Dermis blood vessel endothelial cell (primary cell): ENCODE measurements at regions not wholly inside any gene's neighbourhood (a gene's known extent, or its start where the extent isn't known, plus 50 kb on each side); places are given as distances from the start of the nearest gene placed in this dataset.
"Not testable (repeated sequence)": the region's sequence is repeated elsewhere in the genome, so short reads cannot be mapped to it uniquely, and the experiment has no call there.

Experiments used
- DNase-seq: peaks from one replicate; pipeline ENCODE4 v3.0.0; 2010

DNA sequence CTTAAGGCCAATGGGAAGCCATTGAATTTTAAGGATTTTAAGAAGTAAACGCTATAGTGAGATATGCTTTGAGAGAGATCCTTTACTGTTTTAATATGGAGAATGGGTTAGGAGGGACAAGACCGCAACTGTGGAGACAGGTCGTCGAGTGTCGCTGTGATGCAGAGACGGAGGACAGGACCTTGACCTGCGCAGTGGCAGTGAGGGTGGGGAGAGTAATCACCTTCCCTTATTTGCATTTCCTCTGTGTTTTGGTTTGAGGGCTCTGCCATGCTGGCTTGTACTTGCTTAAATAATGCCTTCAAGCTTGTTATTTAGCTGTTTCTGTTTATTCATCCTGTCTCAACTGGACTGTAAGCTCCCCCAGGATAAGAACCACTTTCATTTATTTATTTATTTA lies 345.0 kb downstream of the FBXW7 start:
- no peak for DNase-seq

DNA sequence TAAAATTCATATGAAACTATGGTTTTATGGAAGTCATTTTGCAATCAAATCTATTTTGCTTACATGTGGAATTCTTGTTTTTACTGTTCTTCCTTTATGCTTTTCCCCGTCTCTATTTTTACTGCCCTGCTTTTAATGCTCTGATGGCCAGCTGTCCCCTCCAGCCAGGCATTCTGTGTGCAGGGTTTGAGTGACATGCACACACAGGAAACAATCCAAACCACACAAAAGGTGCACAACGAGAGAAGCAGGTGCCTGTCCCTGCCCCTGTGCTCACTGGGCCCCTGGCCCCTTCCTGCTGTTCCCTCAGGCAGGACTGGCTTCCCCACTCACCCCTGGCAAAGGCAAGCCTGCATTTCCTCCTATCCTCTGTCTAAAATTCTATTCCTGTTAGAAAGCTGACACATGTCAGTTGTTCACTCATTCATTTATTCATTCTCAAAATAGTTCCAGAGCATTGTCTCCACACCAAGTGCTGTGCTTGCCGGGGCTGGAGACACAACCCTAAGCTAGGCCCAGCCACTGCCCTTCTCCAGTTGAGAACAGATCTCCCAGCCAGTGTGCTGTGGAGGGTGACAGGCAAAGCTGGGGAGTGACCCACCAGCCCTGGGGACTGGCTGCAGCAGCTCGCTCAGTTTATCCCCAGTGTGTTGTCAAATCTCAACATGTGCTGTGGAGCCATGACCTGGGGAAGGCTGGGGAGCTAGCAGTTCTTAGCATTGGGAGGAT lies 346.3 kb downstream of the FBXW7 start:
- DNase-seq: no peak

DNA sequence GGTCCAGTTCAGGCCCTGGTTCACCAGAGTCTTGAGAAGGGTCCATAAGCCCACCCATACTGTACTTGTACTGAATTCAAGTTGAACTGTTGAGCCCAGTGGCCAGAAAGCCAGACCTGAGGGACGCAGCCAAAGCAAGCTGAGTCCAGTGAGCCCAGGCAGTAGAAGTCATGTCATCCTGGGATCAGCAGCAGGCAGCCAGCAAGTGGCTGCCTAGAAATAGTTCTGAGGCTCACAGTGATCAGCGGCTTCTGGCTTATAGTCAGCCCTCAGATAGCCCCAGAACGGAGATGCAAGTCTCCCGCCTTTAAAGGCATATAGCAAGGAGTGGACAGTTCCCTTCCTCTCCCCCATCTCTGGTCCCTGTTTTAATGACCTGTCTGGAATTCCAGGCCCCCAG lies 347.1 kb downstream of the FBXW7 start:
- no peak for DNase-seq

DNA sequence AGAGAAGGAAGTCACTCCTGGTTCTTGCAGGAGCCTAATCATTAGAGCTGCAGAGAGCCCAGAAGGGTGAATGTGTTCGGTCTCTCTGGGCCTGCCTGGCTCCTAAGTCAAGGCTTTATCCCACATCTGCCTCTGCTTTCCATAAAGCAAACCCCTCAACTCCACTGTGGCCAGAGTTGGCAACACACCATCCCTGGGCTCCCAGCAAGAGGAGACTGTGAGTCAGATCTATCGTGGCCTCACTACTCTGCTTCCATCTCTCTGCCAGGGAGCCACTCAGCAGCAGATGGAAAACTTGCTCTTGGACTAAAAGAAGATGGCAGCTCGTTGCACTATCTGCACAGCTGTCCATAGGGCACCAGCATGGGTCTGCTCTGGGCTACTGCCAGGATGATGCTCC lies 348.2 kb downstream of the FBXW7 start:
- no peak for DNase-seq

DNA sequence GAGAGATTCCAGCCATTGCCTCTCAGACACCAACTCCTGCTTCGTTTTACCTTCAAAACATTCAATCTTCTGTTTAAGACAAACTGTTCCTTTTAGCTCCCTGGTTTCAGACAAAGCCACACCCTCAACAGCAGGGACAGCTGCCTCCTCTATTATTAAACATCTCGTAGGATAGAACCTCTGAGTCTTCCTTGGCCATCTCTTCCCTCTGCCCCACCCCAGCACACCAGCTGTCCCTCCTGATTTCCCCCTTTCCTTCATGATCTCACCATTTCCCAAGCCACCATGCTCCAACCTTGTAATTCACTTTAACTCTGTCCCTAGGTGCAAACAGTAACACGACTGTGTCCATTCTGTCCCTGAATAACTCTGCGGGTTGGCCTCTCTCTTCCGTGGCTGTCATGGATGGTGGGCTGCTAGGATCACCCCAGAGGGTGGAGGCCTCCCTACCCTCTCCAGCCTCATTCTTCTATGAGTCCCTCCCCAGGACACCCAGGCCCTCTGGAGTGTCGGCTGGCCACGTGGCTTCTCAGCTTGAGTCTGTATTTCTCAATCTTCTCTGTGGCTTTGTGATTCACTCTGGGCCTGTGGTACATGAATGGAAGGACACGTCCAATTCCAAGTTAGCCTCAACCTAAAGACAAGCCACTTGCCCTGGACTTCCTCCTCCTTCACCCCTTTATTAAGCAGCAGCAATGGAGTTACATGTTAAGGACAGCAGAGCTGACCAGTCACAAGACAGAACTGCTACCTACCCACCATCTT lies 349.9 kb downstream of the FBXW7 start:
- DNase-seq: no peak

DNA sequence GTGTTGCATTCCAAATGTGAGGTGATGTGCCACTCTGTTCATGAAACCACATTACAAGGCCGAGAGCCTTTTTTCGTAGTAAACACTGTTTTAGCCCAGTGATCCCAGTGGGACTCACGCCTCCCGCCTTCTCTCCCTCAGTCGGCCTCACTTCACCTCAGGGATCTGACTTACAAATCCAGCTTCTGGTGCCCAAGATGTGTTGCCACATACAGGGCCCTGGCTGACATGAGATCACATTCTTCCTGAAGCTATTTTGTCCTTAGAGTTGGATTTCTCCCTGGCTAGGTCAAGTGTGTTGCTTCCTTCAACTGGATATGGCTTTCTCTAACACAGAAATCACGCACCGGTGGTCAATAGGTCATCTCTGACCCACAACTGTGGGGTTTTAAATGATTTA lies 354.7 kb downstream of the FBXW7 start:
- no peak for DNase-seq

DNA sequence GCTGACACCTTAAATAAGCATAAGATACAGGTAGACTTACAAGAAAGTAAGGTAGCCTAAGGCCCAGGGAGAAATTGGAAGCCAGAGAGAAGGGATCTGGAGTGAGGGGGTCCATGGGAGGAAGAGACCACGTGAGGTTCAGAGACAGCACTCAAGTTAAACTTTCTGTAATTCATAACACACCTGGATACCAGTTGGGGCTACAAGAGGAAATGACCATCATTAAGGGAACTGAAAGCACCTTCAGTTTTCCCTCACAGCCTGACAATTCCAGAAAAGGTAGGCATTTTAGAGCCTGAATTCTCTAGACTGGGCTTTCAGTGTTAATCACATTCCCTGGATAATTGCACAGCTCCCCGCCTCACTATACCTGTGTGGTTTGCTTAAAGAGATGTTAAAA lies 355.5 kb downstream of the FBXW7 start:
- DNase-seq: no peak

DNA sequence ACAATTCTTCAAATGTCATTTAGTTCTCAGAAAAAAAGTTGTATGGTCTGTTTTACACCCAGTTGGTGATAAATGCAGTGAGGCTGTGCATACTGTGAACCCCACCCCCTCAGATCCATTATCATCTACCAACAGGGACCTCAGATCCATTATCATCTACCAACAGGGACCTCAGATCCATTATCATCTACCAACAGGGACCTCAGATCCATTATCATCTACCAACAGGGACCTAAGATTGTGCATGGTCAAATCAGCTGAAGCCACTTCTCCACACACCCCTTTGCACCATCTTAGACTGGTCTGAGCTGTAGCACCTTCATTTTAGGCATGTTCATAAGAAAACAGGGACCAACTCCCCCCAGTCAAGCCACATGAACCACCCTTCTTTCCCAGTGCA lies 358.4 kb downstream of the FBXW7 start:
- DNase-seq: not testable (repeated sequence)

DNA sequence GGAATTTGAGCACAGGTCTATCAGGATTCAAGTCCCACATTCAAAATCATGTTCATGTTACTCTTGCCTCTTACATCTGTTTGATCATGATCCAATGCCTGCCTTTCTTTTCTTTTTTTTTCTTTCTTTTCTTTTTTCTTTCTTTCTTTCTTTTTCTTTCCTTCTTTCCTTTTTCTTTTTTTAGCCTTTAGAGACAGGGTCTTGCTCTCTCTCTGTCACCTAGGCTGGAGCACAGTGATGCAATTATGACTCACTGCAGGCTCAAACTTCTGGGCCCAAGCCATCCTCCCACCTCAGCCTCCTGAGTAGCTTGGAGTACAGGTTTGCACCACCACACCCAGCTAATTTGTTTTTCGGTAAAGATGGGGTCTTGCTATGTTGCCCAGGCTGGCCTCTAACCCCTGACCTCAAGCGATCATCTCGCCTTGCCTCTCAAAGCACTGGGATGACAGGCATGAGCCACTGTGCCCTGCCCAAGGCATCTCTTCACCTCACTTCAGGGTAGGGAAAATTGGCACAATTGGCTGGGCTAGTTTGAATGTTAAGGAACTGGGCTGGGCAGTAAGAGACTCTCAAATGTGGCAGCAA lies 359.2 kb downstream of the FBXW7 start:
- no peak for DNase-seq

DNA sequence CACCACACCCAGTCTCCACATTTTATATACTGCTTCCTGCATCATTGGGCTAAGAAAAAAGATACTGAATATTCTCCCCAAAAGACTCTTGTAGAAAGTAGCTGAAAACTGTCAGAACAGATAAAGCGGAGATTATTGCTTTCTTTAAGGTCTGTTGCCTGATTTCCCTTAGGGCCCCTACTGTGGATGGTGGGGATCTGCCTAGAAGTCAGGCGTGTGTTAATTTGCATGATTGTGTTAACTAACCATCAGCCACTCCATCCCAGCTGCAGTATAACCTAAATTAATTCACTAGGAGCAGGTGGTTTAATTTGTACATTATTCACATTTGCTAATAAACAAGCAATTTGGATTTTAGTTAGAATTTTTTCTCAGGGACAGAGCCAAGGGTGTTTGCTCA lies 360.3 kb downstream of the FBXW7 start:
- DNase-seq: no peak

DNA sequence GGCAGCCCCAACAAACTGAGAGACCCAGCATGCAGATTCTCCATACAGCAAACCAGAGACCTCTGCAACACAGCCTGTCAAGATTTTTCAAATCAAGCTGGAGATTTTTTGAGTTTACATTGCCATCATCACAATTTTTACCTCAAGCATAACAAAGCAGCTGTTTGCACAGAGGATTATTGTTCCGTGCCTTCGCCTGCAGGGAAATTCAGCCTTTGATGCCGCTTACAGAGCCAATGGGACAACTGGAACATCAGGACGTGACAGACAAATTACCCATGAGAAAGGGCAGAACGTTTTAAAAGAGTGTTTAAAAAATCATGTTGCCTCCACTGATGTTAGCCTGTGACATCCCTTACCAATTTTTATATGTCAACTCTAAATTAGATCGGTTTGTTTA lies 363.7 kb downstream of the FBXW7 start:
- no peak for DNase-seq

DNA sequence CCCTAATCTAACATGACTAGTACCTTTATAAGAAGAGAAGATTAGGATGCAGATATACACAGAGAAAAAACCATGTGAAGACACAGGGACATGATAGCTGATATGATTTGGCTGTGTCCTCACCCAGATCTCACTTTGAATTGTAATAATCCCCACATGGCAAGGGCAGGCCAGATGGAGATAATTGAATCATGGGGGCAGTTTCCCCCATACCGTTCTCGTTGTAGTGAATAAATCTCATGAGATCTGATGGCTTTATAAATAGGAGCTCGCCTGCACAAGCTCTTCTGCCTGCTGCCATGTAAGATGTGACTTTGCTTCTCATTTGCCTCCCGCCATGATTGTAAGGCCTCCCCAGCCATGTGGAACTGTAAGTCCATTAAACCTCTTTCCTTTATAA lies 364.3 kb downstream of the FBXW7 start:
- DNase-seq: no peak

DNA sequence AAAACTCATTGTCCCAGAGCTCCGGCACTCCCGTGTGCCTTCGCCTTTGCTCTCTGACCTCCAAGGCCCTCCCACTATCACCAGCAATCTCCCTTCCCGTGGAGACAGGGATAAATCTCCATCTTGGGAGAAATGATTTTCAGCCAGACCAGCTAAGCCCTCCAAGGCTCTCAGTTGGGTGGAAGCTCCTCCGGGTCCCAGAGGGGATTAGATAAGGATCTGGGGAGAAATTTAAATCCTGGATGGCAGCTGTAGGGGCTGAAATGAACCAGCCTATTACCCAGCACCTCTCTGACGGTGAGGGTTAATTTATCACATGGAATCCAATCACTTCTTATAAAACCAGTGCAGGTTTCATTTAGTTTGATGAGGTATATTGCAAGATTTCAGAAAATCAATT lies 366.2 kb downstream of the FBXW7 start:
- DNase-seq: no peak

DNA sequence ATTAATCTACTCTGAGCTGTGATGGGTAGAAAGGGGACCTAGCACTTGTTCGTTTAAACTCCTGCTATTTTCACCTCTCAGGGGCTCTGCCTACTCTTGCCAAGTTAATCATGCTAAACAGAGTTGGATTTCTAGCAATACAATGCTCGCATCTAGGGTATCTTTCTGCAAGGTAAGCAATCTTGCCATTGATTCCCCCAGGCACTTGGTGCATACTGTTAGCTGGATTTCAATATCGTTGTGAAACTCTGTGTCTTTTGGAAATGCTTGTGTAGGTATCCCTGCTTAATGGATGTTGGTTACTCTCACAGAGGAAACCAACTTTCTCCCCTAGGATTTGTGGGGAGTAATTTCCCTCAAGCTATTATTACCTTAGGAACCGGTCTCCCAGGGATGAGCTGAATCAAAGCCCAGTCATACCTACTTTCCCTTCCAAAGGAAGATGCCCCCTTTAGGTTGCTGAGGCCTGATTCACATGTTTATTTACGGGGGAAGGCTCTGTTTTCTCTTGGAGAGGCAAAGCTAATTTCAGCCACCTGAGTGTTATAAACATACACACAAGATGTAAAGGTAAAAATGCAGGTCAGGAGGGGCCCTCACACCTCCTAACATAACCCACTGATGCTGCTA lies 366.8 kb downstream of the FBXW7 start:
- DNase-seq: no peak

DNA sequence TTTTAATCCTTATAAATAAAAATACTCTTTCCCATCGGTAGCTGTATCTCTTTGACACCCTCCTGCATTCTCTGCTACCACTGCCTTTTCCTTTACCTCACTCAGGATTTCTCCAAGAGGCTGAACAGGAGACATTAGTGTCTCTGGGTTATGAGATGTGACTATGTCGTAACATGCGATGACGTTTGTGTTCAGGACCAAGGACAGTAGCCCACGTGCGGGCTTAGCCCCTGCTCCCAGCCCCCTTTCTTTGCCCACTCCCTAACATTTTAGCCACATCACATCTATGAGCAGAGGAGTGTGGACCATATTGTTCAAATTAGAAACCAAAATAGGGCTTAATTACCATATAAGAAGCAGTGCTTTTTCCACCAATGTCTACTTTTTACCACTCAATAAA lies 369.3 kb downstream of the FBXW7 start:
- DNase-seq: peak; percentile 13

DNA sequence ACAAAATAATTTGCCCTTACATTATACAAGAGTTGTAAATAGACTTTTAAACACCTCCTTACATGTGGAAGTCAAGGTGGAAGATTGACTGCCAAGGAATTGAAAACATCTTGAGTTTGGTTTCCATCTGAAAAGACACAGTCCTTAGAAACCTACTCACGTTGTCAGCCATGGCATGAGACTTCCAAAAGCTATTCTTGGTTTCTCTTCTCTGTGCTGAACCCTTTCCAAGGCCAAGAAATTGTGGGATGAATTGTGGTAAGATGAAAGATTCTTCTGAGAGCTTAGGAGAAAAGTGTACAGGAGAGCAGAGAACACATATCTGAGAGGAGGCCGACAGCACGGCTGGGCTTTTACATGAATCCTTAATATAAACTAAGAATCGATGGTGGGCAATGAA lies 370.0 kb downstream of the FBXW7 start:
- DNase-seq: no peak

DNA sequence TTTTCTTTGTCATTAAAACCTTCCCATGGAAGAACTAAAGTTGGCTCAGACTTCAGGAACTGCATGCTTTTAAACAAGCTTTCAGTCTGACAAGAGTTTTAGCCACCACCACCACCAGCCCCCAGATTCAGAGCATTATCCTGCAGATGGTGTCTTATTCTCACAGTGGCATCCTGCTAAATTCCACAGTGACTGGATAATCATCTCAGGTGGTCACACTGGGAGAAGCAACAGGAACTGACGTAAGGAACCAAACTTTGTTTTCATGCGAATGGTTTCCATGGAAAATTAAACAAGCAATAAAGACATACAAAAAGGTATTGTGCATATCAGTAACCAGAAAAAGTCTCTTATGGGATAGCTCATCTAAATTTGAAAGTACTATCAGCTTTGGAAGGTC lies 370.7 kb downstream of the FBXW7 start:
- peak; percentile 61 for DNase-seq

DNA sequence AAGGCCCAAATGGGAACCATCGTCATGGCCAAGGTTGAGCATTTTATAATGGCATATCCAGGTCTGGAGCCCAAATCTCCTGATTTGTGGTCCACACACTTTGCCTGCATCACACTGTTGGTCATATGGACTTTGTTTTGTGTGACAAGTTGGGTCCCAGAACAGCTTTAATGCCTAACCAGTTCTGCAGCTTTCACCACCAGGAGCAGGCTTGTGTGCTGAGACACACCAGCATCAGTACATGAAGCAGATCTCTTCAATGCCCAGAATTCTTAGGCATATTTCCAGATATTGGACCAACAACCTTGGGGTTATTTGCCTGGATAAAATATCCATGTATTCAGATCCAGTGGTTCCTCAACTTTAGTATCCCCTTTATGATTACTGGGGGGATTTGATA lies 371.3 kb downstream of the FBXW7 start:
- no peak for DNase-seq

DNA sequence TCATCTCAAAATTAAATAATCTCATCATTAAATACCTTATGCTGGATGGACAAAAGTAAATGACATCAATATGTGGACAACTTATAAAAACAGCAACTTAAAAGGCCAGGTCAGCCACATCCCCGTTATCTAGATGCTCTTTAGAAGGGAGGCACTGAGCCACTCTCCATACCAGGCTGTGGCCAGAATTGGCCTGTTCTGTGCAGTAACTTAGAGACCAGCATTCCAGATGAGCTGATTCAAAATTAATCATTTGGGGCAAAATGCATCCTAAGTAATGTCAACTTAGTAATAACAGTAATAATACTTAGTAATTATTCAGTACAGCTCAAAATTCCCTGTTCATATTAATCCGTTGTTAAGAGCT lies 373.6 kb downstream of the FBXW7 start:
- DNase-seq: no peak

DNA sequence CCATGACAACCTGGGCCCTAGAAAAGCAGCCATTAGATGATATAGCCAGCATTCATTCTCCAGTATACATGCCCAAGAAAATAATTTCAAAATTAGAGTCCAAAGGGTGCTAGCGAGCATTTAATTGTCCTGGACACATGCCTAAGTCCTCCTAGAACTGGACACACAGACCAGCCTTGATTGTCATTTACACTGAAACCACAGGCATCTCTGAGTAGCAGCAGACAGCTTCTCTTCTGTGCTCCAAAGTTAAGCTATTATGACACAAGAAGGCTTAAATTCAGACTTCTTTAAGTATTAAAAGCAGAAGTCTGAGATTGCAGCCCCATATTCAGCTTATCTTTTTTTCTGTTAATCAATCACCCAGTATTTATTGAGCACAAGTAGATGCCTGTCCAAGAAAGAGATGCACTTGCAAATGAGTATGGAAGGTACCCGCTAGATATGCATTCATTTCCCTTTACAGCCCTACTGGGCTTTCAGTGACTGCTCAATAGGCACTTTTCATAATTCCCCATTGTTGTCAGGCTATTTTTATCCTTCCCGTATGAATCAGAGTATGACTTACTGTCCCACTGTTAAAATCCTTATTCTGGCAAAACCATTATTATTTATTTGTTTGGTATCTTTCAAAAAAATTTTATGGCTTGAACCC lies 374.1 kb downstream of the FBXW7 start:
- peak; percentile 68 for DNase-seq

DNA sequence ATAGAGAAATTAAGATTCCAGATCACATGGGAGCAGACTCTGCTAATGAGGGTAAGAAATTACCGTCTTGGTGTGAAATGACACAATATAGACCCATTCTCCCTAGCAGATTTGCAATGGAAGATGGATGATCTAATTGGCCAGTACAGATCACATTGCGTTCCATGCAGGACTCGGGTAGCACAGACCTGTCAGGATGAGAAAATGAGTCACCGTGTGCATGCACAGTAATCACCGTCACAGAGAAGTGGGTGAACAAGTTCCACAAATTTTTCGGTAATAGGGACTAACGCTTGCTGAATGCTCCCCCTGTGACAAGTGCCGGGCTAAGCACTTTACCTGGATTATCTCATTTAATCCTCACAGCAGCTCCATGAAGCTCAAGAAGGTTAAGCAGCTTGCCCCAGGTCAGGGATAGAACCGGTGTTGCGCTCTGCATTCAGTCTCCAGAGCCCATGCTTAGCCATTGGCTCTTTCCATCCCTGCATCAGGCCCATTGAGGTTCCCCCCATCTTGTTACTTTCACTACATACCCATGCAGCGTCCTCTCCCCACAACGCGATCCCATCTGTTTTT lies 375.6 kb downstream of the FBXW7 start:
- DNase-seq: no peak

DNA sequence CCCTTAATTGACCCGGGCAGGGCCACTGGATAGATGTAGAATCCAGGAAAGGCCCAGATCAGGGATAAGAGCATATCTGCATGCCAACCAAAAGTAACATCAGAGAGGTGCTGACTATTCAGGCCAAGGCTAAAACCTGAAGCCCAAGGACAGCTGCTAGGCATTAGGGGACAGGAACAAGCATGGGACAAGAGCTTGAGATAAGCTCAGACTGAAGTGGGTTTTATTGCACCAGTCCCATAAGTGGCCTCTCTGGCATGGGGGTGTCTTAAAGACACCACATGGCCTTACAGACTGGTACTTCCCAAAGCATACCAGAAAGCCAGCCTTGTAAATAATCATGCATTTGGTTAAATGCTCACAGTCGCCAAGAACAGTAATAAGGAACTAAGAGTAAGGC lies 376.1 kb downstream of the FBXW7 start:
- no peak for DNase-seq

DNA sequence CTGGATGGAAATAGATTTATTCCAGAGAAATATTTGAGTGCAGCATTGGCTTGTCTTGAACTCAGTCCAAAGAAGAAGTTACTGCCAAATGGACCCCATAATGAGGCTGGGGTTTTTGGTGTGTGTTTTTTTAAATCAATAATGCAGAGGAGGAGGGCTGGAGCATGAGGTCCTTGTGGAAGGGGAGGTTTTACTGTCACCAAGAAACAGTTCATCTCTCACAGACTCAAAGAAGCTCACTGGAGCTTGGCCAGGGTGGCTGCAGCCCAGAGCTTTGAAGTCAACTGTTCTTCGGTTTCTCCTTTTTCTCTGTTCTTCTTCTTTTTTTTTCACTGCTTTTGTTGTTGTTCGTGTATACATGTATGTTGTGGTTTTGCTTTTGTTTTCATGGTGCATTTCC lies 377.7 kb downstream of the FBXW7 start:
- no peak for DNase-seq
